DOHH2 (cell line): ENCODE measurements at regions not wholly inside any gene's neighbourhood (a gene's known extent, or its start where the extent isn't known, plus 50 kb on each side); places are given as distances from the start of the nearest gene placed in this dataset.

ENCODE experiments used
- CTCF ChIP-seq: fragments of 200-600 bp; sonication (generic); IDR thresholded peaks from one replicate; pipeline ENCODE4 v1.5.1; 2014; ENCODE audit warnings: antibody characterized with exemption, mild to moderate bottlenecking, low read depth, low read length; ENCODE audit not compliant: poor library complexity, severe bottlenecking
- EZH2phosphoT487 ChIP-seq: fragments of 200-600 bp; sonication (generic); IDR thresholded peaks from 2 replicates; pipeline ENCODE4 v1.6.1; 2017; ENCODE audit warnings: borderline replicate concordance, mild to moderate bottlenecking, antibody characterized with exemption, low read length, moderate library complexity, mixed read lengths

- TF ChIP-seq CTCF = no peak
- TF ChIP-seq EZH2phosphoT487 = no peak
These were observed 166.4 kb upstream of the SLC38A2 start for GRCh38 chr12:46538976-46539375.
